Mammary epithelial cell (primary cell): ENCODE measurements at regions not wholly inside any gene's neighbourhood (a gene's known extent, or its start where the extent isn't known, plus 50 kb on each side); places are given as distances from the start of the nearest gene placed in this dataset.

Experiments
- CTCF ChIP-seq, 2 donors: IDR thresholded peaks in 1 of 2; conservative IDR thresholded peaks in 1 of 2; 2 replicates each; pipeline ENCODE4 v1.5.1; 2011 to 2012; ENCODE audit warnings: inconsistent platforms in 2 of 2, low read length in 2 of 2, mild to moderate bottlenecking in 2 of 2, control low read depth in 1 of 2, low read depth in 1 of 2; ENCODE audit not compliant: insufficient read depth in 1 of 2; ENCODE audit errors: extremely low read depth in 1 of 2
- EZH2 ChIP-seq: IDR thresholded peaks from 2 replicates; pipeline ENCODE4 v1.6.1; 2012; ENCODE audit warnings: low read length, inconsistent platforms, borderline replicate concordance

GRCh38 chr6:88248709-88249321, 82.7 kb upstream of the CNR1 start:
- TF ChIP-seq CTCF (conservative IDR thresholded peaks at IDR 0.05 in 1 of 2, IDR thresholded peaks at IDR 0.05 in 1 of 2; ENCODE audit: extremely low read depth in 1 of 2, insufficient read depth in 1 of 2, low read depth in 1 of 2, low read length in 2 of 2) (no peak), EZH2 (no peak)
